ENCODE measurements at regions not wholly inside any gene's neighbourhood (a gene's known extent, or its start where the extent isn't known, plus 50 kb on each side); places are given as distances from the start of the nearest gene placed in this dataset.

DNA sequence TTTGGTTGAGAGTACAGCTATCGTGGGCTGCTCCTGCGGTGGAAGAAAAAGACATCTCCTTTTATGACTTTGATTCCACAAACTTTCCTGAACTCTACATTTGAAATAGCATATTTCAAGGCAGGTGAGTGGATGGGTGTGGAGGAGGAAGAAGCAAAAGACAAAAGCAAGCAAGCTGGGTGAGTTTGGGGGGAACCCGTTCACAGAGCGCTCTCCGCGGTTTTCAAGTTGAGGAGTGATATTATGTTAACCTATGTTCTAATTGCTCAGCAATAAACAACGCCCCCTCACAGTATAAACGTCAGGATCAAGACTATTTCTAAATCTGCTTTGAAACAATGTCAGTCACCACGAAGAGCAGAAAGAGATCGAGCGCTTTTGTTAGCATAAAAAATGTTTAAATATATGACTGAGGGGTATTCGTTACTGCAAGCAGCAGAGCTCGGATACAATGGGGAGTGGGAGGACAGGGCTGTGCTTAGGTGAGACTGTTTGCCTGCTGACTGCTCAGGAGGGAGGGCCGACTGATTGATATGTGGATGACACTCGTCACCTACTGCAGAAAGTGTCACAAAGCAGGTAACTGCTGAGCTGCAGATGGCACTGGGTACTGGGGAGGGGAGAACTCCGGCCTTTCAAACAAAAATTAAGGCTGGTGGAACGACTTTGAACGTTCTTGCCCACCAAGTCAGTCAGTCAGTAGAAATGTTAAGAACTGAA is 236.5 kb downstream of the DRD1 start:
- no peak for FAIRE-seq

DNA sequence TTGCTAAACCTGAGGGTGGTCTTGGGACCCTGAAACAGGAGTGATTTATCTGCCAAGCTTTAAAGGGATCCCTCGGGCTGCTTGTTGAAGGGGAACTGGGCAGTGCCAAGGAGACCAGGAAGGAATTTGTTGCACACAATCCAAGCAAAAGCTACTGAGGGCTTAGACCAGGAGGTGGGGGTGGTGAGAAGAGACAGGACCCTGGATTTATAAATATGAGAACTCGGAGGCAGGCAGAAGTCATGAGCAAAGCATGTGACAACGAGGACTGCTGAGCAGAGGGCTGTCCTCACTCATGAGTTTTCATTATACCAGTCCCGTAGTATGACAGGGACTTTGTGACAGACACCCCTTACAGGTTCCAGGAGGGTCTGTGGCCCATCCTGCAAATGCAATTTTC is 237.3 kb downstream of the DRD1 start:
- DNase-seq (ENCODE audit: extremely low spot score, insufficient read length, low read depth) (no peak), FAIRE-seq (no peak)

More for the DNA sequence above, 236.5 kb downstream of the DRD1 start:
- no peak for DNase-seq (ENCODE audit: extremely low spot score, insufficient read length, low read depth)

GRCh38 chr5:175202463-175203068 is 241.4 kb downstream of the DRD1 start:
- DNase-seq (ENCODE audit: extremely low spot score, insufficient read length, low read depth) (no peak), FAIRE-seq (no peak)

DNA sequence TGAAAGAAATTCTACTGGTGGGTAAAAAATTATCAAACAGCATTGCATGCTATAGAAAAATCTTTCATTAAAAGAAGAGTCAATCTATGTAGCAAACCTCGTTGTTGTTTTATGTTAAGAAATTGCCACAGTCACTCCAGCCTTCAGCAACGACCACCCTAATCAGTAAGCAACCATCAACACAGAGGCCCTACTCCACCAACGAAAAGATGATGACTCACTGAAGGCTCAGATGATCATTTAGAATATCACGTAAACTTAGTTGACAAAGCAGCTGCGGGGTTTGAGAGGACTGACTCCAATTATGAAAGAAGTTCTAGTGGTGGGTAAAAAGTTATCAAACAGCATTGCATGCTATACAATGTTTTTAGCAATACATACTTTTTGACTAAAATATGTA is 242.6 kb downstream of the DRD1 start:
- no peak for DNase-seq (ENCODE audit: extremely low spot score, insufficient read length, low read depth)
- no peak for FAIRE-seq

GRCh38 chr5:175195698-175196656 is 248.0 kb downstream of the DRD1 start:
- DNase-seq (ENCODE audit: extremely low spot score, insufficient read length, low read depth) (no peak), FAIRE-seq (no peak)

DNA sequence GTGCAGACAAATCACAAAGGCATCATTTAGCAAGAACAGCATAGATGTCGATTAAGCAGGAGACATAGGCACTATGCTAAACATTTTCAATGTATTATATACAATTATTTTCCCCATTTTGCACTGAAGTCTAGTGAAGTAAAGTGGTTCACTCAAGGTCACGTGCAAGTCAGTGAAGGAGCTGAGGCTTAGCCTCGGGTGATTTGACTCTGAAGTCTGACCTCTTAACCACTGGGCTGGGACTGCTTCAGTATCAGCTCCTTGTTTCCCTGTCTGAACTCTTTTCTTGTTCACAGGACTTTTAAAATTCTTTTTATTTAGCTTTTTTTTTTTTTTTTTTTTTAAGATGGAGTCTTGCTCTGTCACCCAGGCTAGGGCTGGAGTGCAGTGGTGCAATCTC is 262.7 kb downstream of the DRD1 start:
- FAIRE-seq (no peak), DNase-seq (ENCODE audit: extremely low spot score, insufficient read length, low read depth) (no peak)

- DNase-seq (ENCODE audit: extremely low spot score, insufficient read length, low read depth) (no peak), FAIRE-seq (no peak)
Observed at GRCh38 chr5:175170899-175171298, 273.1 kb downstream of the DRD1 start.

GRCh38 chr5:175168882-175169507 is 275.0 kb downstream of the DRD1 start:
- FAIRE-seq (no peak), DNase-seq (ENCODE audit: extremely low spot score, insufficient read length, low read depth) (no peak)

DNA sequence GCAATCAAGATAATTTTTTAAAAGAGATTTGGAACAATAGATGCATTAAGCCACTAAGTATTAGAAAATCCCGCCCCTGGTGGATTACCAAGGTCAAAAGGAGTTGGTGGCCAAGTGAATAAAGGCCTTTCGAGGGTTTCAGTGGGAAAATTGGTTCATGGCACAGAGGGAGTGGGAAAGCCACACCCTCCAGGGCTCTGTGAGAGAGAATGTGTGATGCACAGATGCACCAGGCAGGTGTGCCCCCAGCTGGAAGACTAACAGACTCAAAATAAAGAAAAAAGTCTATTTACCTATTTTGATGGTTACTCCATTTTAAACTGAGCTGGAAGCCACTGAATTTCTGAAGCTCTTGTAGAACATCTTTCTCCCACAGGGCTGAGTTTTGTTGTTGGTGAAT is 278.0 kb downstream of the DRD1 start:
- no peak for FAIRE-seq
- no peak for DNase-seq (ENCODE audit: extremely low spot score, insufficient read length, low read depth)

- no peak for FAIRE-seq
- DNase-seq (ENCODE audit: extremely low spot score, insufficient read length, low read depth), result no peak
Observed at GRCh38 chr5:175163586-175164275, 280.3 kb downstream of the DRD1 start.

DNA sequence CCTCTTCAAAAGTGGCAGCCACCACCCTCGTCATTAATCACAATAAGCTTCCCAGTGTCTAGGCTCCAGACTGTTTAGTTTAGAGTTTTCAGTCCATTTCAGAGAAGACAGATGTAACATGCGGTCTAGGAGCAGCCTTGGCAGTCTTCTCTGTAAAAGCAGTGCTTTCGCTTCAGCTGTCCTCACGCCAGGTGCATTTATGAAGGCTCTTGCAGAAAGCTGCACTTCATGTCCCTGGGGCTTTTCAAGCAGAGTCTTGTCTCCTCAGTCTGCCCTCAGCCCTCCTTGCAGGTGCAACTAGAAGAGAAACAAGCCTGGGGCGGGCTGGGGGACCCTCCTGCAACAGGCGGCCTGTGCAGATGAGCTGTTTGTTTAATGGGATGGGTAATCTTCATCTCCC is 281.9 kb downstream of the DRD1 start:
- FAIRE-seq (no peak), DNase-seq (ENCODE audit: extremely low spot score, insufficient read length, low read depth) (no peak)

DNA sequence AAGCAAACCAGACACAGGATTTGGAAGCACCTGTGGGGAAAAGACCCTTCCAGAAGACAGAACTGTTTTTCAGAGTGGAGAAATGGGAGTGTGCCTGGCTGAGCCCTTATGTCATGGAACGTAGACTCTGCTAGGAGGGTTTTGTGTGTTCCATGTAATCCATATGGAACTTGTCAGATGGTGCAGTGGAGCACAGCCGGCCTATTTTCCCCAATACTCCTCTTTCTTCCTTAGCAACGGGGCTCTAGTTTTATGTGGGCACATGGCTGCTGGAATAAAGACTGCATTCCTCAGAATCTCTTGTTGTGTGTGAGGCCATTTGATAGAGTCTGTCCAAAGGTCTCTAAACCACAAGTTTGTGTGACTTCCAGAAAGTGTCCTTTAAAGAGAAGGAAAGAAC is 284.0 kb downstream of the DRD1 start:
- FAIRE-seq, result no peak
- no peak for DNase-seq (ENCODE audit: extremely low spot score, insufficient read length, low read depth)

- no peak for FAIRE-seq
- no peak for DNase-seq (ENCODE audit: extremely low spot score, insufficient read length, low read depth)
Observed at GRCh38 chr5:175148636-175149172, 295.3 kb downstream of the DRD1 start.

- FAIRE-seq (no peak), DNase-seq (ENCODE audit: extremely low spot score, insufficient read length, low read depth) (no peak)
Observed at GRCh38 chr5:175146733-175147132, 297.2 kb downstream of the DRD1 start.

GRCh38 chr5:175141421-175141820 is 302.6 kb downstream of the DRD1 start:
- DNase-seq (ENCODE audit: extremely low spot score, insufficient read length, low read depth) (no peak), FAIRE-seq (no peak)

GRCh38 chr5:175133185-175133584 is 310.8 kb downstream of the DRD1 start:
- FAIRE-seq (no peak), DNase-seq (ENCODE audit: extremely low spot score, insufficient read length, low read depth) (no peak)

GRCh38 chr5:175131432-175131831 is 312.6 kb downstream of the DRD1 start:
- FAIRE-seq, result no peak
- no peak for DNase-seq (ENCODE audit: extremely low spot score, insufficient read length, low read depth)

- FAIRE-seq, result no peak
- DNase-seq (ENCODE audit: extremely low spot score, insufficient read length, low read depth), result no peak
Observed at GRCh38 chr5:175129619-175130018, 314.4 kb downstream of the DRD1 start.

GRCh38 chr5:175129121-175129520 is 314.9 kb downstream of the DRD1 start:
- DNase-seq (ENCODE audit: extremely low spot score, insufficient read length, low read depth) (no peak), FAIRE-seq (no peak)

- DNase-seq (ENCODE audit: extremely low spot score, insufficient read length, low read depth) (no peak), FAIRE-seq (no peak)
Observed at GRCh38 chr5:175124821-175125220, 319.2 kb downstream of the DRD1 start.

Measured in GM18507 (cell line).